ENCODE measurements at regions not wholly inside any gene's neighbourhood (a gene's known extent, or its start where the extent isn't known, plus 50 kb on each side); places are given as distances from the start of the nearest gene placed in this dataset.

GRCh38 chr11:106381895-106382294, 304.4 kb downstream of the AASDHPPT start:
- H3K4me3 ChIP-seq (ENCODE audit: low read depth, low read length), result no peak overlapping the region
- DNase-seq (ENCODE audit: low read depth), result no peak
- TF ChIP-seq MYC (IDR thresholded peaks at IDR 0.05; ENCODE audit: low read depth, low read length), result no peak
- TF ChIP-seq CTCF (IDR thresholded peaks at IDR 0.05; ENCODE audit: low read depth, low read length), result no peak
- no peak for TF ChIP-seq POLR2A (IDR thresholded peaks at IDR 0.05; ENCODE audit: extremely low read depth, insufficient read length)
- TF ChIP-seq, protein P1, sequence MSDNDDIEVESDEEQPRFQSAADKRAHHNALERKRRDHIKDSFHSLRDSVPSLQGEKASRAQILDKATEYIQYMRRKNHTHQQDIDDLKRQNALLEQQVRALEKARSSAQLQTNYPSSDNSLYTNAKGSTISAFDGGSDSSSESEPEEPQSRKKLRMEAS (IDR thresholded peaks at IDR 0.05; ENCODE audit: low read depth, low read length), result no peak

DNA sequence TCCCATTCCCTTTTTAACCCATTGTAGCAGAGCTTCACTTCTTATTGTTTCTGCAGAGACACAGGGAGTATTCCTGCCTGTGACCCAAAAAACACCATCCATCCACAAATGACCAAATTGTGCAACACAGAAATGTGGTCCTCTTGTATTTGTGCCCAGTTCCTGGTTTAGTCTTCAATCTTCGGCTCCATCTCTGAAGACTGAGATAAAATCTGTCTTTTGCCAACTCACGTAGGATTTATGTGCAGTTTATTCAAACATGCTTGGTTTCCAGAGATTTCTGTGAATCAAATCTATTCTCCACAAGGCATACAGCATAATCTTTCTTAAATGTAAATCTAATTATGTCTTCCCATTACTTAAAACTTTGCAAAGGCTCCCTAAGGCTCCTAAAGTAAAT, 307.0 kb downstream of the AASDHPPT start:
- no peak overlapping the region for H3K4me3 ChIP-seq (ENCODE audit: low read depth, low read length)
- no peak for DNase-seq (ENCODE audit: low read depth)
- TF ChIP-seq MYC (IDR thresholded peaks at IDR 0.05; ENCODE audit: low read depth, low read length) (no peak), CTCF (IDR thresholded peaks at IDR 0.05; ENCODE audit: low read depth, low read length) (no peak), POLR2A (IDR thresholded peaks at IDR 0.05; ENCODE audit: extremely low read depth, insufficient read length) (no peak)
- TF ChIP-seq, protein P1 (IDR thresholded peaks at IDR 0.05; ENCODE audit: low read depth, low read length), result no peak

GRCh38 chr11:106386519-106386918, 309.1 kb downstream of the AASDHPPT start:
- DNase-seq (ENCODE audit: low read depth), result no peak
- no peak overlapping the region for H3K4me3 ChIP-seq (ENCODE audit: low read depth, low read length)
- TF ChIP-seq MYC (IDR thresholded peaks at IDR 0.05; ENCODE audit: low read depth, low read length) (no peak), CTCF (IDR thresholded peaks at IDR 0.05; ENCODE audit: low read depth, low read length) (no peak), POLR2A (IDR thresholded peaks at IDR 0.05; ENCODE audit: extremely low read depth, insufficient read length) (no peak)
- TF ChIP-seq, protein P1 (IDR thresholded peaks at IDR 0.05; ENCODE audit: low read depth, low read length), result no peak

- H3K4me3 ChIP-seq (ENCODE audit: low read depth, low read length), result no peak overlapping the region
- no peak for DNase-seq (ENCODE audit: low read depth)
Observed at GRCh38 chr11:106389101-106389500, 311.6 kb downstream of the AASDHPPT start.

DNA sequence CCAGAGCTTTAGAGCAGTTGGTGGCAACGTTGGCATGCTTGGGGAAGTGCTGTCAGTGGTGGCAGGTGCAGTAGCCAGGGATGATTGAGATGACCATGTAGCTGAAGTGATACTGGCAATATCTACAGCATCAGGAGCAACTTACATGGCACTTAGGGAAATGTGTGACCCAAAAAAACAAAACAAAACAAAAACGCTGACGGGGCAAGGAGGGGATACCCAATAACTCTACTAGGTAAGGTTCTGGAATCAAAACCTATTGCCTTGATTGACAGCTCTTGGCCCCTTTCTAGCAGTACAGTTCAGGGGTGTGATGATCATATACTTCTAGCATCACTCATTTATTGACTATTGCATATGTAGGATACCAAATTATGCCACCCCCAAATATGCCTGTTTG, 312.6 kb downstream of the AASDHPPT start:
- no peak overlapping the region for H3K4me3 ChIP-seq (ENCODE audit: low read depth, low read length)
- no peak for TF ChIP-seq MYC (IDR thresholded peaks at IDR 0.05; ENCODE audit: low read depth, low read length)
- TF ChIP-seq, protein P1 (IDR thresholded peaks at IDR 0.05; ENCODE audit: low read depth, low read length), result no peak
- TF ChIP-seq CTCF (IDR thresholded peaks at IDR 0.05; ENCODE audit: low read depth, low read length), result no peak
- no peak for TF ChIP-seq POLR2A (IDR thresholded peaks at IDR 0.05; ENCODE audit: extremely low read depth, insufficient read length)
- no peak for DNase-seq (ENCODE audit: low read depth)

More at GRCh38 chr11:106389101-106389500, 311.6 kb downstream of the AASDHPPT start:
- TF ChIP-seq MYC (IDR thresholded peaks at IDR 0.05; ENCODE audit: low read depth, low read length) (no peak), POLR2A (IDR thresholded peaks at IDR 0.05; ENCODE audit: extremely low read depth, insufficient read length) (no peak), CTCF (IDR thresholded peaks at IDR 0.05; ENCODE audit: low read depth, low read length) (no peak)
- TF ChIP-seq, protein P1 (IDR thresholded peaks at IDR 0.05; ENCODE audit: low read depth, low read length), result no peak
